GM18858 (cell line): ENCODE measurements at regions not wholly inside any gene's neighbourhood (a gene's known extent, or its start where the extent isn't known, plus 50 kb on each side); places are given as distances from the start of the nearest gene placed in this dataset.
A peak's percentile ranks its signal among the peaks of the same experiment; 100 is the strongest.

Experiments used
- ATAC-seq: cut with Tn5 transposase; IDR thresholded peaks from one replicate; pipeline ENCODE4 v1.9.1; 2021; ENCODE audit not compliant: unreplicated experiment

DNA sequence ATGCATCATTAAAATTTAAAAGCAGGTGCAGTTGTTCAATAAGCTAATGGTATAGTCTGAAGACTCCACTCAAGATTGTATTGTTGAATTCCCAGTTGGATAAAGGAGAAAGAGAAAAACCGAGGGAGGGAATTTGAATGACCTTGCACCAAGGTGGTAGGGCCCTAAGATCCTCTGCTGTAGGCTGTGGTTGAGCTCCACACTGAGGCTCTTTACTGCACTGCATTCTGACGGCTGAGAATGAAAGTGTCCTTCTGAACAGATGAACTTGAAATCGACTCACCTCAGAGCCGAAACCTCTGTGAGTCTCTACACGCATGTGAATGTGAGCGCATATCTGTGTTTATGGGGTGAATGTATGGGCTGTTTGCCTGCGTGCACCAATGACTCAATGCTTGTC lies 388.9 kb upstream of the DACH1 start:
- no peak for ATAC-seq

DNA sequence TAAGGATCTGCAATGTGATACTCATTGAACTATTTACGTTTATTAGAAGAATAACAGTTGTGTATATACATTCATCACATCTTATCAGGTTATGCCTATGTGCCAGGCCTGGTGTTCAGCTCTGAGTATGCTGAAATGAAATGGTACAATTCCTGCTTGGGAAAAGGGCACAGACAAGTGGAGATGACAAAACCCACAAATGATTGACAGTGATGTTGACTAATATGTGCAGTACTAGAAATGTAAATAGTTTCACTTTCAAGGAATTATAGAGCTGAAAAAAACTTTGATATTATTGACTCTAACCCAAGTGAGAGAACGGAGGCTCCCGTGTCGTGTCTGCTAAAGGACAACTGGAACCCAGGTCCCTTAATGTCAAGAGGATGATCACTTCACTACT lies 386.8 kb upstream of the DACH1 start:
- ATAC-seq = no peak

DNA sequence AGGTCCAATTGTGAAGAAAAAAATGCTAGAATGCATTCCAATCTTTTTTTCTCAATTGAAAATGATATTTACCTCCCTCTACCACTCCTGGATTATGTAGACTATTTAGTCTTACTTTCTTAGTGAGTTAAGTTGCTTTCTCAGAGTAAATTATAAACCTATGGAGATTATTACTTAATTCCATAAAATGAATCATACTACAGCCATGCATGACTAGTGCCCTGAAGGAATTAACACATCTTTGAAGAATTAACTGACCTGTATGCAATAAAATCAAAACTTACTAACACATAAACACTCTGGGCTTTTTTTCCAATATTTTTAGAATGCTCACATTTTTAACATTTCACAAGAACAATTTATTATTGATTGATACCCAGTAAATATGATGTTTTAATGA lies 379.4 kb upstream of the DACH1 start:
- no peak for ATAC-seq

DNA sequence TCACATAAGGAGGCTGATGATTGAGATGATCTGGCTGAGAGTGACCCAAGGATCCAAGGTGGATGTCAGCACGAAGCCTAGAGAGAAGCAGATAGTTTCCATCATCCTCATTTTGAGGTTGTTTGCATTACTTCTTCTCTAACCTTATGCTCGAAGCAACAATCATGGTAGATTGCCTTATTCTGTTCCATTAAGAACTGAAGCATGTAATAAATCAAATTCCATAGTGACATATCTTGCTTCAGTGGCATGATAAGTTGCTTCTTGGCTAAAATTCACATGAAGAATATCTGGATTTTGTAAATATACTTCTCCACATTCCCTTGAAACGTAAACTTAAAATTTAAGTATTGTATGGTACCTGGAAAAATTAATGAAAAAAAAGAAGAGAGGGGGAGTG lies 377.8 kb upstream of the DACH1 start:
- no peak for ATAC-seq

DNA sequence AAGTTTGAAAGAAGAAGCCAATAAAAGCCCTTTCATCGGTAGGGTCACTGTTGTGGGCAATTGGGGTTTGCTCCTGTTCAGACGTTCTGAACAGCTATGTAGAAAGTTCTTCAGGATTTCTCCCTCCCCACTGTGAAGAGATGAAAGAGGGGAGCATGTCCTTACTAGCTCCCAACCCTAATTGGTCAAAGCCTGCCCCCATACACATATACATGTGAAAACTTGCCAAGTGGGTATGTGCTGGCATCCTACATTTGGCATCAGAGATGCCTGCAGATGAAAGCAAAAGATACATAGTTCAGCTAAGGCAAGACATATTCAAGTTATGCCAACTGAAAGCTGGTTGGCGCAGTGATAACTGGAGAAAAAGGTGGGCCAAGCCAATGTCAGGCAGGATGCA lies 363.1 kb upstream of the DACH1 start:
- no peak for ATAC-seq

DNA sequence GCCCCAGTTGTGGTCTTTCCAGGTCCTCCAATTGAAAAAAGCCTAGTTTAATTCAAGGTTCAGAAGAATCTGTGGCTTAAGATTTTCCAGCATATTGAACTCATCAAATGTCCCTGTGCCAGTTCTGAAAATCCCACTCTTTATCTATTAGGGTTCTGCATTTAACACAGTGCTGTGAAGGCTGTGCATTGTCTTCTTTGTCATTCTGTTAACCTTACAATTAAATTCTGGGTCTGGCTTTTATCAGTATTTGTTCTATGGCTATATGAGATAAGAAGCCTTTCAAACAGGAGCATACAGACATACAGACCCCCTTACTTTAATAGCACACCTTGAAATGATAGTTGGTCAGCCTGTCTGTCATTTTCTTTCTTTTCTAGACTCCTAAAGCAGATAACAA lies 362.1 kb upstream of the DACH1 start:
- no peak for ATAC-seq

DNA sequence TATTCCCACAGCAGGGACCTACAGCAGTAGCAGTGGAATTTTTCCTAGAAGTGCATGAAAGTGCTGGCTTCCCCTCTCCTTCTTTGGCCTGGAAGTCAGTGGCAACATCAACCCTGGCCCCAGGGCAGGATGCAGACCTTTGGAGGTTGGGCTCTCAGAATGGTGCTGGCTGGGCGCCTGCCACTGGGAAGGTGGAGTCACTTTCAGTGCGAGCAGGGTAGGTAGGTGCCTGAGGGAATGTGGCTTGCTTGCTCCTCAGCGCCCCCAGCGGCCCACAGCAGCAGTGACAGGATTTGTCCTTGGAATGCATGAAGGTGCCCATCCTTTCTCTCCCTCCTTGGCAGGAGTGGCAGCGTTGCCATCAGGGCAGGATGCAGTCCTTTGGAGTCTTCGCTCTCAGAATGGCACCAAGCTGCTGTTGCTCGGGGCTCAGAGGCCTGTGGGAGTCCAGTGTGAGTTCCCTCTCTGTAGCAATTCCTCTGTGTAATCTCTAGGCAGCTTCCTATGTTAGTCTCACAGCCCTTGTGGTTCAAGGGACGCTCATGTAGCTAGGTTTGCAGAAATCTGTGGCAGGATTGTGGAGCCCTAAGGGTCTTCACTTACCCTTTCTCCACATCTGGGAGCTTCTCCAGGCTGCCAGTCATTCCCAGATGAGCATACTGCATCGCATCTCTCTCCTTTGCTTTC lies 354.4 kb upstream of the DACH1 start:
- no peak for ATAC-seq

DNA sequence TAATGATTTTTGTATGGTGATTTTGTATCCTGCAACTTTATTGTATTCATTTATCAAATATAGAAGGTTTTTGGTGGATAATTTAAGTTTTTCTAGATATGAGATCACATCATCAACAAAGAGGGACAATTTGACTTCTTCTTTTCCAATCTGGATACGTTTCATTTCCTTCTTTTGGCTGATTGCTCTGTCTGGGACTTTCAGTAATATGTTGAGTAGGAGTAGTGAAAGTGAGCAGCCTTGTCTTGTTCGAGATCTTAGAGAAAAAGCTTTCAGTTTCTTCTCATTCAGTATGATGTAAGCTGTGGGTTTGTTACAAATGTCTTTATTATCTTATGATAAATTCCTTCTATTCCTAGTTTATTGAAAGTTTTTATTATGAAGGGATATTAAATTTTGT lies 352.0 kb upstream of the DACH1 start:
- peak; percentile 96 for ATAC-seq

DNA sequence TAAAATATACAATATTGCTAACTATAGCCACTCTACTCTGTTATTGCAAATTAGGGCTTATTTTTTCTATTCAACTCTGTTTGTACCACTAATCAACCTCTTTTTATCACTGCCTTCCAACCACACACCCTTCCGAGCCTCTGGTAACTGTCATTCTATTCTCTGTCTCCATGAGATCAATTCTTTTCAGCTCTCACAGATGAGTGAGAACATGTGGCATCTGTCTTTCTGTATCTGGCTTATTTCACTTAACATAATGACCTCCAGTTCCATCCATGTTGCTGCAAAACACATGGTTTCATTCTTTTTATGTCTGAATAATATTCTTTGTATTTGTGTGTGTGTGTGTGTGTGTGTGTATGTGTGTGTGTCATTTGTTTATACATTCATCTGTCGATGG lies 350.1 kb upstream of the DACH1 start:
- ATAC-seq = no peak

DNA sequence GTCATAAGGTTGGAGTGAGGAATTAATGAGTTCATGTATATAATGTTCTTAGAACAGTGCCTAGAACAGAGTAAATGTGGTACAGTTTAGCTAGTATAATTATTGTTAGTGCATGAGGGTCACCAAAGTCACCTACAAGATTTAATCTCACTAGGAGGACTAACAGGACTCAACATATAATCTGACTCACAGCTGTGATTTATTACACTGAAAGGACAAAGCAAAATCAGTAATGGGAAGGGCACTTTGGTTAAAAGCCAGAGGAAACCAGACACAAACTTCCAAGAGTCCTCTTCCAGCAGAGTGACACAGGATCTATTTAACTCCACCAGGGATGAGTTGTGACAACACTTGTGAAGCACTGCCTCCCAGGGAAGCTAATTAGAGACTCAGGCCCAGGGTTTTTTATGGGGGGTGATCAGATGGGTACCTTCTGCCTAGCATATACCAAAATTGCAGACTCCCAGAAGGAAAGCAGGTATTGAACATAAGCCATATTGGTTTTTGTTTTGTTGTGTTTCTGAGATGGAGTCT lies 341.2 kb upstream of the DACH1 start:
- no peak for ATAC-seq

DNA sequence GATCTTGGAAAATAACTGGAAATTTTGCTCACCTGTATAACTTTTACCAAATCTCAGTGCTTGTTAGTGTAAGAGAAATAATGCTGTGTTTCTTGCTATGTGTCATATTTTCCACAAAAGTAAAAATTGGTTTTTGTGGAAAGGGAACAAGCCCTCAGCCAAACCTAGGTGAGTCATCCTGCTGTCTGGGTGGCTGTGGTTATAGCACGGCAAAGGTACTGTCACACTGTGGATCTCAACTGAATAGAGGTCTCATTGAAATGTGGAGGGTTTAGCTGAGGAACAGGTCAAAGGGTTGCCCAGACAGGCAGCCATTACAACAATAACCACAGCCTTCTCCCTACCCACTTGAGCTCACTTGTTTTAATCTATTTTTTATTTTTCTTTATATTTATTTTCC lies 338.8 kb upstream of the DACH1 start:
- ATAC-seq = no peak

DNA sequence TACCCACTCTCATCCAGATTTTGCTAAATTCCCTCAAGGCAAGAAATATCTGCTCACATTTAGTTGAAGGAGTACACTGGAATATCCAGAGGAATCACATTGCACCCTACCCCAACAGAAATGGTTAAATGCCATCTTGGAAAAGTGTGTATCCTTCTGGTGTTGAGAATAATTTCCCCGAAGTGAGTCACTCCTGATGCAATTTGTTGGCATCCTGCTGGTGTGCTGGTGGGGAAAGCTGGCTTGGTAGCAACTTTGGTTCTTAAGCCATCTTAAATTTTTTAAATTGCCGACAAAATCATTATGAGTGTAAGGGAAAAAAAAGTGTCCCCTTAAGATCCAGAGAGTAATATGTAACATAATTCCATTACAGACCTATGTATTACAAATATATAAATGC lies 337.3 kb upstream of the DACH1 start:
- ATAC-seq = no peak

DNA sequence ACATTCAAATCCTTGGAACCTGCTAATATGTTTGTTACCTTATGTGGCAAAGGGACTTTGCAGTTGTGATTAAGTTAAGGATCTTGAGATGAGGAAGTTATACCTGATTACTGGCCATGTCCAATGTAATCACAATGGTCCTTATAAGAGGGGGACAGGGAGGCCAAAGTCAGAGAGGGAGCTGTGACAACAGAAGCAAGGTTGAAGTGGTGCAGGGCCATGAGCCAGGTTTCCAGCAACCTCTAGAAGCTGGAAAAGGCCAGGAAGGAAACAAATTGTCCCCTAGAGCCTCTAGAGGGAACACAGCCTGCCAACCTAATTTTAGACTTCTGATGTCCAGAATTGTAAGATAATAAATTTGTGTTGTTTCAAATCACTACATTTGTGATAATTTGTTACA lies 334.7 kb upstream of the DACH1 start:
- ATAC-seq = no peak

DNA sequence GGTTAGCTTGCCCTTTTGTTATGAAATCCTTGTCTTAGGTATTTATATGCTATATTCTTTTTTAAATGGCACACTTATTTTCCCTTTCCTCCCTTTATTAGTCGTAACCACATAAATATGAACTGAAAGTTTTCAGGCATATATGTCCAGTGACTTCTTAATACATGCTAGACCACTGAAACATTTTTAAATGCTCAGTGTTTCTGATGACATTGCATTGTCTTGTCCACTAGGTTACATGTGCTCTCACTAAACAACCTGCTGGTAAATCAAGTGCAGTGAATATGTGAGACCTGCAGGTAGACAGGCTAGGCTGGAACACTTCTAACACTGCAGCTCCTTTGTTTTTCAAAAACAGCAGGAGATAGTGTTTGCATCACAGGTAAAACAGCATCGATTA lies 332.6 kb upstream of the DACH1 start:
- ATAC-seq = peak; percentile 46

DNA sequence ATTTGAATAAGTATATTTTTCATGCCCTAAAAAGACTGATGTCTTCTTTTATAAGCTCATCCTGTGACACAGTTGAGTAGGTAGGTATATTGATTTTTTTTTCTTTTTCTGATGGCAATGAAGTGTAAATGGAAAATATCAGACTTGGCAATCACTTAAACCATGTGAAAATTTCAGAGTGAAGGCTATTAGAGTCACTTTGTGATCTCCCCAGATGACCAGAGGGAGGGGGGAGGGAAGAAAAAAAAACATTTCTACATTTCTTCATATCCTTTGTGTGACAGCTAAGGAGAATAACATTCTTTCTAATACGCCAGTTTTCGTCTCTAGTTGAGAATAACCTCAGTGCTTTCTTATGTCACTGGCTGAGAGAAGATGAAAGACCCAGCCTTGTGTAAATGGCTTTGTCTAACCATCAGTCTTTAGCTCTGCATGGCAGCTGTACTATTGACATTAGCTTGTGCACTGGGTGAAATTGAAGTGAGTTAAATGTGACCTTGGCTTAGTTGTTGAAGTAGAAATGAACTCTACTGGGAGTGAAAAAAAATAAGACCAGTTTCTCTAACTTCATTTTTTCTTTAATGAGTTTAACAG lies 332.1 kb upstream of the DACH1 start:
- ATAC-seq = no peak

DNA sequence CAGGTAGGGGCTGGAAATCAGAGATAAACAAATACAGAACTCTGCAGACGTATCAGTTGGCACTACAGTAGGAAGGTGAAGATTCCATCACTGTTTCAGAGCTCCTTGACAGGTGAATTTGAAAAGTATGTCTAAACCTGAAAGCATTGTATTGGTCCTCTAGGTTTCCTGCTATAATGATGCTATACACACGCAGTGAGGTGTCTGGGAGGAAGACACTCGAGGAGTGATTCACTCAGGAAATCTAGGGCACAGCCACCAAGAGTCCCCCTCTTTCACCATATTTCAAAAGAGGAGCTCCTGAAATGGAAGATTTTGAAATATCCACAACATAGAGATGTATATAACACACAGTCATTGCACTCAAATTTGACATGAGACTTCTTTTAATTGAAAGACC lies 331.0 kb upstream of the DACH1 start:
- ATAC-seq = no peak

DNA sequence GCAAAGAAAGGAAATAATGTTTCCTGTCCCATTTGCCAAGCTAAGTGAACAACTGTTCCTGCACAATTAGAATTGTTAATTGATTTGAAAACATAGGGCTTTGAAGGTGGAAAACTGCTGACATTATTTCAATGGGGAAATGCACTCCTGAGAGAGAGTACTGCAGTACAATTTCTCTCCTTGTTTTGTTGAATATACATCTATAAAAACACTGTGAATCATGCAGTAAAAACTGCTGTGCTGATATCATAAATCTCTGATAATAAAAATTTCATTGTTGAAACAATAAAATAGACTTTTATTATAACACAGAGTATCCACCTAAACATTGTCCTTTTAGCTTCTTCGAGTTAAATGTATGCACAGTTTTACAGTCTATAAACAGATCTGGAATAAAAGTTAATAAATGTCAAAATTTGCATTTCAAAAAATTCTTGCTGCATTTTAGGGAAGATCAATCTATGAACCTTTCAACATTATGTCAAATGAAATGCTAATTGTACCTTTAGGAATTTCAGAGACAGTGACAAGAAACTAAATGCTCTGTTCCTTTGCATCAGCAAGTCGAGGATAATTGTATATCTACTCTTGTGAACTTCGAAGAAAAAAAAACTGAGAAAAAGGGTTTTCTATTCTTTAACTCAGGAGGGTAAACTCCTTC lies 328.2 kb upstream of the DACH1 start:
- ATAC-seq = no peak

DNA sequence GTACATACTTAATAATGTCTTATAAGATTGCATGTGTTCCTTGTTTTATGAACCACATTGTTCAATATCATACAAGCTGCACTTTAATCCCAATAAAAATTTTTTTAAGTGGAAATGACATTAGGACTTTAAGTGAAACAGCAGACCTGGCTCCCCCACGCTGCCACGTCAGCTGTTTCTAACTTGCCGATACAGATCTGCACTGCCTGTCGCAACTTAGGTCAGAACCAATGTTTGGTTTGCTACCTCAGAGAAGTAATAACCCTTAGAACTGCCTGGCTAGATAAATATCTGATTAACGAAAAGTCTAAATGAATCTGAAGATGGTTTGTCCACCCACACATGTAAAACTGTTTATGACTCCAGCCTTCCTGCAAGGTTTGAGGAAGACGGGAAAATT lies 327.5 kb upstream of the DACH1 start:
- no peak for ATAC-seq

DNA sequence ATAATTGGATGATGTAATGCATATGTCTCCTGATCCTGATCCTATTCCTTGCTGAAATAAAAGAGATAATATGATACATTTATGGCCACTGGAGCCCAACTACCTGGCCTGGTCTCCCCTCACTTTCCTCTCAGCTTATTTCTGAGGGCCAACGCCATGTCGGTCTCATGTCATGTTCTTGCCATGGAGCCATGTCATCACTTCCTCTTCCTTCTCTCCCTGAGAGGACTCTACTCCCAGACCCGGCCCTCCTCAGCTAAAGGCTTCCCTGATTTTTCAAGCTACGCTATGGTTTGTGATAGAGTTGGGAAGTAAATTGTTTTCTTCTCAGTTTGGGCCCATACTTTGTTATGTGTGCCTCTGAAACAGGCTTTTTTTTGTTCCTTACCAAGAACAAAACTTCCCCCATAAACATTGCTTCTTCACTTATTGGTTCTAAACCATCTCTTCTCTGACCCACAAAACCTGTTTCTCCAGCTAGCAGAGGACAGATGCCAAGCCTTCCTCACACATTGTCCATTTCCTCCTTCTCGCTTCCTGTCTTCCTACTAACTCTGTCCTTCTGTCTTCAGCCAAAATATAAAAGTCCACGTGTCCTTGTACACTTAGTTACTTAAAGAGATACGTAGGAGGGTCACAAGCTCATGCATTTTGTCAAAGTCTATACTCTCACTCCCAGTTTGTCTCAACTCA lies 319.9 kb upstream of the DACH1 start:
- ATAC-seq = no peak

DNA sequence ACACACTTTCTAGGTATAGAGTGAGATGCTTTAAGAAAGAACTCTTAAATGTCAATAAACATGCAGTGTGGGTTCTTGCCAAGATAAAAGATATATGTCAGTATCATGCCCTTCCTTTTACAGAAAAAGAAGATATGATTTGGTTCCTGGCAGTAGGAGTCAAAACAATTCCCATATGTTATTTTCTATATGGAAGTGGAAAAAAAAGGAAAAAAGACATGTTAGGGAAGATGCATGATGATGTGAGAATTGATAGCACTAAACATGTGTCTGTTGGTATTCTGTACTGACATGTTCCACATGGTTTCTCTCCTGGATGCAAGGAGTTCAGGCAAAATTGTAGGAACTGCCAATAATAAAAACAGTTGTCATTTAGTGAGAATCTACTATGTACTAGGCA lies 318.8 kb upstream of the DACH1 start:
- no peak for ATAC-seq

DNA sequence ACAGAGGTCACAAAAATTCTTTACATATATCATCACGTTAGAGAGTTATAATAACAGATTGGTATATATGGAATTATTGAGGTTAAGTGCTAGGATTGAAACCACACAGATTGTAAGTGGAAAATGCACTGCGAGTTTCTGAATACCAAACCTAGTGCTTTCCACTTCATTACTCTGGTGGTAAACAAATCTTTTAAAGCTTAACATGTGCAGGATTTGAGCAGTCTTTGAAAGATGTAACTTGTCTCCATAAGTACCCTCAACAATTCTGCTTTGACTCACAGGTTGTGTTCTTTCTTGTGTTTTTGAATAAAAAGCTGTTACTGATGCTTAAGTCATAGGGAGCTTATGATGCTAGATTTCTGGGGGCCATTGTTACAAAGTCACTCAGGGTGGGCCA lies 314.7 kb upstream of the DACH1 start:
- ATAC-seq = no peak
